Omental fat pad (tissue), 3 donors: ENCODE measurements at regions not wholly inside any gene's neighbourhood (a gene's known extent, or its start where the extent isn't known, plus 50 kb on each side); places are given as distances from the start of the nearest gene placed in this dataset.

ENCODE experiments used
- ATAC-seq: fragments of 150-250 bp; one replicate; pipeline ENCODE4 v1.9.1; 2016; ENCODE audit warnings: mild to moderate bottlenecking, moderate library complexity; ENCODE audit not compliant: low FRiP score
- DNase-seq: peaks from one replicate; pipeline ENCODE4 v3.0.0-alpha.2; 2019; ENCODE audit warnings: low spot score
- TF ChIP-seq, protein P1 (sequence below), 3 donors: fragments of 450-650 bp; IDR thresholded peaks; one replicate each; pipeline ENCODE4 v1.5.1; 2016 to 2017; ENCODE audit warnings: antibody characterized with exemption in 3 of 3, mild to moderate bottlenecking in 3 of 3, moderate library complexity in 2 of 3

DNA sequence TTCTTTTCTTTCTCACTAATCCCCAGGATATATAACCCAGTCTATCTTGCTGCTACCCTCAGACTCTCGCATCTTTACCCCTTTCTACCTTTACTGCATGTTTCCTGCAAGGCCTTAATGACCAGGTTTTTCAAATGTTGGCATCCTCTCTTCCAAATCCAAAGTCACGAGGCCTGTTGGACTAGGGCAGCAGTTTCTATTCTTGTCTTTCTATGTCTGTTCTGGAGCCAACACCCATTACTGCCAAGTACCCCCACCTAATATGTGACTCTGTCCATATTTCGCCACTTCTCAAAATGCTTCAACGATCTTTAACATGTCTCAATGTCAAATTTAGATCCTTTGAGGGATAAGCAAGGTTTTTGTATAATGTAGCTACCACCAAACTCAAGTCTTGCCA lies 443.4 kb downstream of the BMP2 start:
- DNase-seq: no peak
- TF ChIP-seq, protein P1, sequence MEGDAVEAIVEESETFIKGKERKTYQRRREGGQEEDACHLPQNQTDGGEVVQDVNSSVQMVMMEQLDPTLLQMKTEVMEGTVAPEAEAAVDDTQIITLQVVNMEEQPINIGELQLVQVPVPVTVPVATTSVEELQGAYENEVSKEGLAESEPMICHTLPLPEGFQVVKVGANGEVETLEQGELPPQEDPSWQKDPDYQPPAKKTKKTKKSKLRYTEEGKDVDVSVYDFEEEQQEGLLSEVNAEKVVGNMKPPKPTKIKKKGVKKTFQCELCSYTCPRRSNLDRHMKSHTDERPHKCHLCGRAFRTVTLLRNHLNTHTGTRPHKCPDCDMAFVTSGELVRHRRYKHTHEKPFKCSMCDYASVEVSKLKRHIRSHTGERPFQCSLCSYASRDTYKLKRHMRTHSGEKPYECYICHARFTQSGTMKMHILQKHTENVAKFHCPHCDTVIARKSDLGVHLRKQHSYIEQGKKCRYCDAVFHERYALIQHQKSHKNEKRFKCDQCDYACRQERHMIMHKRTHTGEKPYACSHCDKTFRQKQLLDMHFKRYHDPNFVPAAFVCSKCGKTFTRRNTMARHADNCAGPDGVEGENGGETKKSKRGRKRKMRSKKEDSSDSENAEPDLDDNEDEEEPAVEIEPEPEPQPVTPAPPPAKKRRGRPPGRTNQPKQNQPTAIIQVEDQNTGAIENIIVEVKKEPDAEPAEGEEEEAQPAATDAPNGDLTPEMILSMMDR (IDR thresholded peaks at IDR 0.05): no peak
- no peak for ATAC-seq

- no peak for DNase-seq
- ATAC-seq: no peak
- TF ChIP-seq, protein P1 (IDR thresholded peaks at IDR 0.05): no peak
Measured at GRCh38 chr20:7214081-7214740, 446.7 kb downstream of the BMP2 start.

DNA sequence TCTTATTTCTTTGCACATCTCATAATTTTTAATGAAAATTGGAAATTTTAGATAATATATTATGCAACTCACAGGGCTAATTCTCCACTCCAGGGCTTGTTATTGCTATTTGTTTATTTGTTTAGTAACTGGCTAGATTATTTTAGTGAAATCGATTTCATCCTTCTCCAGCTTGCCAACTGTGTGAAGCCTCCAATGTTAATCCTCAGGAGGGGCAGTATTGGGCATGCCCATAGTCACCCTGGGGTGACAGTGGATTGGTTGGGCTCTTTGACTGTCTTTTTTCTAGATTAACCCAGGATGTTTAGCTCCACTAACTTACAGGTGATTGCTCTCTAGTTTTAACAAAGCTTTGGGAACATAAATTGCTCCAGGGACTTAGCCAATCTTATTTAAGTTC lies 450.1 kb downstream of the BMP2 start:
- TF ChIP-seq, protein P1 (IDR thresholded peaks at IDR 0.05): no peak
- no peak for DNase-seq
- no peak for ATAC-seq

GRCh38 chr20:7220755-7221154 lies 453.3 kb downstream of the BMP2 start:
- TF ChIP-seq, protein P1 (IDR thresholded peaks at IDR 0.05): no peak
- DNase-seq (no peak), ATAC-seq (no peak)

DNA sequence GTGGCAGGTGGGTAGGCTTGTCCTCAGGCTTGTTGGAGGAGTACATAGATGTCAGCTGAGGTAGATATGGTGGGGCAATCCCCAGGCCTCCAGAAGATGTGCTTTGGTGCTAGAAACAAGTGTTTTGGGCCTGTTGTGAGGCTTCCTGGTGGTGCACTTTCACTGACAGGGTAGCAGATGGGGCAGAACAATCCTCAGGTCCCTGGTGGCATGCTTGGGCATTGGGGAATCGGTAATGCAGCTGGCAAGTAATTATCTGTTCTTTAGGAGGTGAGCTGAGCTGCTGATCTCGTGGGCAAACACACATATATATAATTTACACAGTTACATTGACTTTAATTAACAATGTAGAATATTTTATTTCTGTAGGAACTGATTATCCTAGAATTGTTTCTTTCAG lies 458.7 kb downstream of the BMP2 start:
- TF ChIP-seq, protein P1 (IDR thresholded peaks at IDR 0.05): no peak

DNA sequence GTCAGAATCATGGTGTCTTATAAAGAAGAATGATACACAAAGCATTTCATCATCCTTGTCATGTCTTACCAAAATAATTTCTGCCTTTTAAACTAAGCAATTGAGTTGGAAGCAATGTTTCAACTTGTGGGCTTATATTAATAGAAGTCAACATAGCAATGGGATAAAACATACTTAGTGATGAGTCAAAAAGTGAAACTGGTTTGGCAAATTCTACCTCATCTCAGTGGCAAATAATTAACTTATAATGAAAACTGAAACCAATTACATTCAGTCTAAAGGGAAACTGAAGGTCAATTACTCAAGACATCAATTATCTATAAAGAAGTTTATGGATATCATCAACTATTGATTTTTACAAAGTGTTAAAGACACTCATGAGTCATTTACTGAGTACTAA lies 463.8 kb downstream of the BMP2 start:
- DNase-seq (no peak), ATAC-seq (no peak)
- TF ChIP-seq, protein P1 (IDR thresholded peaks at IDR 0.05): no peak

More for the DNA sequence above, 458.7 kb downstream of the BMP2 start:
- no peak for DNase-seq
- ATAC-seq: no peak

DNA sequence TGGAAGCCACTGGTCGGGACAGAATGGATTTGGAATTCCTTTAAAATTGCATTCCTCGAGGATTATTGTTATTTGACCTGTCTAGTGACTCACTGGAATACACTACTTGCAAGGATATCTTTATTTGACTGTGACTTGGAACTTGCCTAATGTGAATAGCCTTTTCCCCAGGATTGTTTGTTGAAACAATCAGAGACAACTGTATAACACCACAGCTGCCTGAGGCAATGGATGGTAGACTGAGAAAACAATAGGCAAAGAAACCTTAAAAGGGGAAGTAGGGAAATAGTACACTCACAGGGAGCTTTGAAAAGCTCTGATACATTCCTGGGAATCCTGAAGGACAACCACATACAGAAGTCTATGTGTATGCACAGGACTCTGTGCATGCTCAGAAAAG lies 465.3 kb downstream of the BMP2 start:
- TF ChIP-seq, protein P1 (IDR thresholded peaks at IDR 0.05): no peak
- no peak for ATAC-seq
- no peak for DNase-seq
